Subcutaneous abdominal adipose tissue (tissue), 5 donors: ENCODE measurements at regions not wholly inside any gene's neighbourhood (a gene's known extent, or its start where the extent isn't known, plus 50 kb on each side); places are given as distances from the start of the nearest gene placed in this dataset.

Experiments
- H3K27ac ChIP-seq: one replicate; pipeline ENCODE4 v1.7.0; 2013; ENCODE audit warnings: low read depth, mild to moderate bottlenecking, inconsistent platforms, low read length, moderate library complexity
- H3K27me3 ChIP-seq, 5 donors: one replicate each; pipeline ENCODE4 v1.7.0; 2013; ENCODE audit warnings: low read length in 5 of 5, inconsistent platforms in 1 of 5; ENCODE audit not compliant: control insufficient read depth in 5 of 5, insufficient read depth in 4 of 5
- H3K36me3 ChIP-seq, 5 donors: one replicate each; pipeline ENCODE4 v1.7.0; 2013; ENCODE audit warnings: low read length in 5 of 5; ENCODE audit not compliant: control insufficient read depth in 5 of 5, insufficient read depth in 5 of 5
- H3K4me1 ChIP-seq, 5 donors: one replicate each; pipeline ENCODE4 v1.7.0; 2013; ENCODE audit warnings: low read length in 5 of 5, mild to moderate bottlenecking in 3 of 5, moderate library complexity in 1 of 5; ENCODE audit not compliant: control insufficient read depth in 5 of 5, insufficient read depth in 5 of 5
- H3K4me3 ChIP-seq, 5 donors: one replicate each; pipeline ENCODE4 v1.7.0; 2013; ENCODE audit warnings: low read length in 5 of 5, low read depth in 1 of 5
- H3K9ac ChIP-seq, 5 donors: one replicate each; pipeline ENCODE4 v1.7.0; 2013; ENCODE audit warnings: low read length in 5 of 5, mild to moderate bottlenecking in 4 of 5, moderate library complexity in 3 of 5
- H3K9me3 ChIP-seq, 5 donors: one replicate each; pipeline ENCODE4 v1.7.0; 2013; ENCODE audit warnings: low read length in 5 of 5; ENCODE audit not compliant: control insufficient read depth in 5 of 5
- donor health status: healthy.
- donor health status: healthy.
- donor health status: healthy.
- donor health status: healthy.
- donor health status: healthy.

DNA sequence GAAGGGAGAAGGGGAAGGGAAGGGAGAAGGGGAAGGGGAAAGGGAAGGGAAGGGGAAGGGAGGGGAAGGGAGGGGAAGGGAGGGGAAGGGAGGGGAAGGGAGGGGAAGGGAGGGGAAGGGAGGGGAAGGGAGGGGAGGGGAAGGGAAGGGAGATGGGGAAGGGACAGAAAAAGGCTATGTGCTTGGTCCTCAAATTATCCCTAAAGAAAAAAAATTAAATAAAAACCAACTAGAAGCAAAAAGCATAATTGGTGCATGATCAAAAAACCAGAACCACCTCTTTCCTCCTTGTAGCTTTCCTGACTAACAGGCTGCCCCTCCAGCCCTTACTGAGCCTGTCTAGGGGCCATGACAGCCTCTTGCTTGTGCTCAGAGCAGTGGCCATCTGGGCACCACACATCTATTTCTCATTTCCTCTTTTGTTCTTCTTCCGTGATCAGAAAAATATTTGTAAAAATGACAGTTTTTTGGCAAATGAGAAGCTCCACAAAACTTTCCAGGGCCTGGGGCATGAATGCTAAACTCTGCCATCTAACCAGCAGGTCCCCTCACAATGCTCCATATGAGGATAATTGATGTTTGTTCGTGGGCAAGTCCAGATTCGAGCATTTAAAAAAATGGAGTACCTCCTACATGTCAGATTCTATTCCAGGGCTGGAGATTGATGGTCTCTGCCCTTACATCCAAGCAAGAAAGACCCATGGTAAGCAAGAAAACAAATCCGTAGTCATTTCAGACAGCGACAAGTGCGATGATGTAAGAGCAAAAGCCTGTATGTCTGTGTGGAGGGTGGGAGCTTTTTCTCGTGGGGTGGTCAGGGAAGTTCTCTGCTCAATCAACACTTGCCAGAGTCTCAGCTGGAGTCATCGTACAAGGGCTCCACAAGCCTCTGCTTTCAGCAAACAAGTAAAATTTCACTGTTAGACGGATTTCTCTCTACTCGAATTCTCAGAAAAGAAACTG lies 320.9 kb downstream of the WDR11 start:
- no peak overlapping the region for H3K9ac ChIP-seq
- H3K27me3 ChIP-seq = no peaks in the 10 kb centered on the region
- no peaks in the 10 kb centered on the region for H3K9me3 ChIP-seq
- H3K27ac ChIP-seq = no peak overlapping the region
- peaks cover 0 to 37% (median 30%) of the 10 kb centered on the region in 5 donors for H3K4me1 ChIP-seq
- no peaks in the 10 kb centered on the region for H3K36me3 ChIP-seq
- no peak overlapping the region for H3K4me3 ChIP-seq

DNA sequence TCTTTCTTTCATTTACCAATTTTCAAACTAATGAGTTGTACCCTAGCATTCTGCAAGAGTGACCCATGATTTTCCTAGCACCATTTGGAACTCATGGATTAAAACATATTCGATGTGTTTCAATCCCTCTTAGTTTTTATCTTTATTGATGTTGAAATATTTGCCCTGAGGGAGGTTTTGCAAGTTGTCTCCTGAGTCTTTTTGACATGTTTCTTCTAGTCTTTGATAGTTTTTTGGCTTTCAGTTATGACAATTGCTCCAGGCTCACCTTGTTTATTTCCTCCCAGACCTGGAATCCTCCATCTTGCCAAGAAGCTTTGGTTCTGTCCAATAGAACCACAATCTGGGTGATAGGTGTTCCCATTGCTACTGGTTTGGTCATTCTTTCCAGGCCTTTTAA lies 327.8 kb downstream of the WDR11 start:
- Histone ChIP-seq H3K4me3 (no peak overlapping the region), H3K27ac (no peak overlapping the region), H3K27me3 (no peaks in the 10 kb centered on the region), H3K9me3 (no peaks in the 10 kb centered on the region), H3K9ac (no peak overlapping the region), H3K4me1 (peaks cover 0 to 22% (median 4%) of the 10 kb centered on the region in 5 donors), H3K36me3 (no peaks in the 10 kb centered on the region)

DNA sequence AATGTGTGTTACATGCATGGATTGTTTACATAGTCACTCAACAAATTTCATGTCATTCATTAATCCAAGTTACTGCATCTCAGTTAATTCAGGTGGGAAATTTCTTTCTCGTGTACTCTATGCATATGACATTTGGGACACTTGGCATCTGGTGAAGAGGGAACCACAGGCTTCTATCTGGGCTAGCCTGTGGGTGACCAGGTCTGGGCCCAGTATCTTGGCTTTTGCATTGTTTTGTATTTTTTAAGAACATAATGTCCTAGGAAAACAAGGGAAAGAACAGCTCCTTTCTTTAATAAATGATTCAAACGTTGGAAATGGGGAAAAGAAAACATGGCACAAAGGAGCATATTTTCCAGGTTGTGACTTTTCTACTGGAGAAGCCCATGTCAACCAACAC lies 331.1 kb downstream of the WDR11 start:
- Histone ChIP-seq H3K27ac (no peak overlapping the region), H3K4me1 (peaks cover 0 to 22% (median 4%) of the 10 kb centered on the region in 5 donors), H3K4me3 (no peak overlapping the region), H3K27me3 (no peaks in the 10 kb centered on the region), H3K9ac (no peak overlapping the region), H3K9me3 (no peaks in the 10 kb centered on the region), H3K36me3 (no peaks in the 10 kb centered on the region)

DNA sequence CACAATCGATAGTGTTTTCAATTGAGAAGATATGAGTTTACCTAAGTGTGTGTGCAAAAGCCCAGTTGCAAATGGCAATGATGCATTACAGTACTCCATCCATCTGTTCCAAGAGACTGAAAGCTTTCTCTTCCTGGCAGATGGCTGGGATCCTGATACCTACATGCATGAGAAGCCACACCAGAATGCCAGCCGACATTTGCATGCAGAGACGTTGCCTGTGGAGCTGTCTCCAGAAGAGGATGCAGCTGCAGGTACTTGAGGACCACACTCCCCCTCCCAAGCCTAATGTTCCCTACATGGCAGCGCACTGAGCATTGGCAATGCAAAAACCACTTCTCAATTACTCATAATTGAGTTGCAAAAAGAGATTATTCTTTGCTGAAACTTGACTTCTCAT lies 332.1 kb downstream of the WDR11 start:
- no peaks in the 10 kb centered on the region for H3K36me3 ChIP-seq
- H3K27me3 ChIP-seq = no peaks in the 10 kb centered on the region
- peaks cover 0 to 30% (median 11%) of the 10 kb centered on the region in 5 donors for H3K4me1 ChIP-seq
- H3K27ac ChIP-seq = no peak overlapping the region
- H3K9me3 ChIP-seq = no peaks in the 10 kb centered on the region
- H3K4me3 ChIP-seq = no peak overlapping the region
- H3K9ac ChIP-seq = no peak overlapping the region

DNA sequence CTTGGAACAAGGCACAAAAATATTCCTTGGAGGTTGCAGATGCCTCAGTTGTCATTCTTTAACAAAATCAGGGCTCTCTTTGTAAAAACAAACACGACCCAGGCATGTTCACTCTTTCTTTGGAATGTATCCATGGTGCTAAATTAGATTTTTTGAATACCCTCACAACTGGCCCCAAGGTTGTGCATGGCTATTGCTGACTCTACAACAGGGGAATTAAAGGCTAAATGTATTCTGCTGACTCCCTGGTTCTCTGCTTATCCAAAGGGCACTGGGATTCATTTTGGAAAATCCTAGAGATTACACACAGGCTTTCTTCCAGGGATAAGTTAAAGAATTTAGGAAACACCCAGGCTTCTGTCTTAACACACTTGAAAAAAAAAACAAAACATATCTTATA lies 332.5 kb downstream of the WDR11 start:
- Histone ChIP-seq H3K4me3 (no peak overlapping the region), H3K4me1 (peaks cover 0 to 30% (median 15%) of the 10 kb centered on the region in 5 donors), H3K36me3 (no peaks in the 10 kb centered on the region), H3K9me3 (no peaks in the 10 kb centered on the region), H3K27me3 (no peaks in the 10 kb centered on the region), H3K27ac (no peak overlapping the region), H3K9ac (no peak overlapping the region)

DNA sequence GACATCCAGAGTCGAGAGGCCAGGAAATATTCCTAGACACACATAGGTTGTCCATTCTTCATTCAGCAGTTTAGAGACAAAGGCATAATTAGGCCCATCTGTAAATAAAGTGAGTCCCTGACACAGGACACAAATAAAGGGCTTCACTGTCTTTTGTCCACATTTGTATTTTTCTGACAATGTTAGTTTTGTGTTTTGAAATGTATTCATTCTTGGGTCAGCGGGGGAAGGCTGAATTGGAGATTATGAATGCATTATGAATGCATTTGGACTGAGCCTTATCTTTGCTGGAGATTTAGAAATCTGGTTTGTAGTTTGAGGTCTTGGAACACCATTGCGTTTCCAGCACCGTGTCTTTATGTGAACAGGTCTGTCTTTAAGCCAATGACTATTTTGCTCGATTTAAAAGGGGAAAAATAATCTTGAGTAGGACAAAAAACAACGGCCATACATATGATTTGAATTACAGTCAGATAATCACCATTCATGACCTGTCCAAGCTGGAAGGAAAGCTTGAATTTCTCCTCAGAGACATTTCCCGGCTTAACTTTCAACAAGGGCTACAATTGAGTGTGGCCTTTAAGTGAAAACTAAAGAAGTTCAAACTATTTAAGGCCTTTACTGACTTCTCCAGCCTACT lies 334.8 kb downstream of the WDR11 start:
- no peaks in the 10 kb centered on the region for H3K9me3 ChIP-seq
- H3K9ac ChIP-seq = no peak overlapping the region
- no peaks in the 10 kb centered on the region for H3K27me3 ChIP-seq
- H3K36me3 ChIP-seq = no peaks in the 10 kb centered on the region
- no peak overlapping the region for H3K27ac ChIP-seq
- H3K4me1 ChIP-seq = peaks cover 0 to 17% (median 11%) of the 10 kb centered on the region in 5 donors
- H3K4me3 ChIP-seq = no peak overlapping the region

DNA sequence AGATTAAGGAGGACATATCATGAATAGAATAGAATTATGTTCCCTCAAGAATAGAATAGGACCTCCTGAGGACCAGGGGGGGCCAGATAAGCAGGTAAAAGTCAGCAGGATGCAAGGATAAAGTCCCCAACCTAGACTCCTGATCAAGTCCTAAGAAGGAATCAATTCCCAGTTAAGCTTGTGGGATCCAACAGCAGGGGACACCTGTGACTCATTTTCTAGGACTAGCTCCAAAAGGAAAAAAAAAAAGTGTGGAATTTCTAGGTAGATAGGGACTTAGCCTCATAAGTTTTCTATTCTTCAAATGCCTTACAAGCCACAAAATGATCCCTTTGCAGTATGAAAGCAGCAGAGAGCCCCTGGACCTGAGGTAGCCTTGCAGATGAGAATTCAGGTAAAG lies 336.2 kb downstream of the WDR11 start:
- no peak overlapping the region for H3K27ac ChIP-seq
- H3K27me3 ChIP-seq = no peaks in the 10 kb centered on the region

DNA sequence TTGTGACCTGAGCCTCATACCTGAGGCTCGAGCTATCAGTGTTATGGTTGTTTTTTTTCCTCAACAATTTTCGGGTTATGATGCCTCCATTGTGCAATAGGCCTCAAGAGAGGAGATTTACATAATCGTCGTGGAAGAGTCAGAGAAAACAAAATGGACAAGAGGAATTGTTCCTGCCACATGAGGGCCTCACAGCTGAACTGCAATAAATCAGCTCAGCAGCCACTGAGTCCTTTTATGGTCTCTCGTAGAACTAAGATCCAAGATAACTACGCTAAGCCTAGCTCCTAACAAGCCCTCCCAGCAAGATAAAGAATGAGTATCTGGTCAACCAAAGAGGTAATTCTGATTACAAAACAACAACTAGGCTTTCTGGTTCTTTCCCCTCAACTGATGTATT lies 336.8 kb downstream of the WDR11 start:
- no peak overlapping the region for H3K4me3 ChIP-seq
- peaks cover 0 to 17% (median 11%) of the 10 kb centered on the region in 5 donors for H3K4me1 ChIP-seq
- no peaks in the 10 kb centered on the region for H3K9me3 ChIP-seq
- H3K27ac ChIP-seq = peak overlapping the region; percentile 1
- no peak overlapping the region for H3K9ac ChIP-seq
- no peaks in the 10 kb centered on the region for H3K36me3 ChIP-seq
- H3K27me3 ChIP-seq = no peaks in the 10 kb centered on the region

More for the DNA sequence above, 336.2 kb downstream of the WDR11 start:
- Histone ChIP-seq H3K9ac (no peak overlapping the region), H3K36me3 (no peaks in the 10 kb centered on the region), H3K4me3 (no peak overlapping the region), H3K4me1 (peaks cover 0 to 17% (median 11%) of the 10 kb centered on the region in 5 donors), H3K9me3 (no peaks in the 10 kb centered on the region)

DNA sequence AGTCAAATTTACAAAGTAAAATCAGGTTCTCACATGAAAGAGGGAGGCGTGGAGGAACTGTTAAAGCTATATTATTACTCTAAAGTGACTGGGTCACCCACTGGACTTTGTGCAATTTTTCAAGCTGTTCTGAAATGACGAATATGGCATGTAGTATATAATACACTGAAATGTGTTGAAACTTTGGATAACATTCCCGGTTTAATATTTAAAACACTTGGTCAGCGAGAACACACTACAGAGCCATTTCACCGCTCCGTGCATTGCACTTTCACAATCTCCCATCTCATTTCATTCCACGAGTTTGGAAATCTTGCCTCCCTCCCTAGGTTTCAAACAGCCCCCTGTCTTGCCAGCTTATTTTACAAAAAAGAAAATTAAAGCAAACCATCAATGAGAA lies 337.9 kb downstream of the WDR11 start:
- no peak overlapping the region for H3K27ac ChIP-seq
- no peaks in the 10 kb centered on the region for H3K36me3 ChIP-seq
- H3K4me1 ChIP-seq = peaks cover 0 to 17% (median 11%) of the 10 kb centered on the region in 5 donors
- no peaks in the 10 kb centered on the region for H3K27me3 ChIP-seq
- H3K4me3 ChIP-seq = no peak overlapping the region
- H3K9ac ChIP-seq = no peak overlapping the region
- H3K9me3 ChIP-seq = no peaks in the 10 kb centered on the region
